ENCODE measurements at regions not wholly inside any gene's neighbourhood (a gene's known extent, or its start where the extent isn't known, plus 50 kb on each side); places are given as distances from the start of the nearest gene placed in this dataset.

DNA sequence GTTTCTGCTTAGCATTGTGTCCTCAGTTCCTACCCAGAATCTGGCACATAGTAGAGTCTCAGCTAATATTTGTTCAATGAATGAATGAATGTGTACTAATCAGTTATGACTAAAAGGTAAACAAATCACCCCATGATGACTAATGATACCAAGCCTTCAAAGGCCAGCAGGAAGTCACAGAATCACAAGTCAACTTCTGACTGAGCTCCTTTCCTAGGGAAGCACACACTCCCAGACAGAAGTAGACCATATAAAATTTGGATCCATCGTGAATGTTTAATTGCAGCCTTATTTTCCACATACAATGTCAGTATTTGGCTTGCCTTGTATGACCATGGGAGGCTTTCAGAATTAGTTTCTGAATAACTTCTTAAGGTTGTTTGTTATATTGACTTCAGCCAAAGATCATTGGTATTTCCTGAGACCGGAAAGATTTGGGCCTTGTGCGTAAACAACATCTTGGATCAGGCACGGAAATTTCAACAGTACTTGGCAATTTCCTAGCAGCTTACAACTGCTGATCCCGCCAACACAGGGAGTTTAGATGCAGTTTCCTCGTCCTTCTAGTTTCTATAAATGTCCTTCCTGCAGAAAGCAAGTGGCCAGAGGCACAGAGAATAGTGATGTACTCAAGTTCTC is 185.9 kb upstream of the ATP1B1 start:
- Mint-ChIP-seq H3K4me3 (ENCODE audit: unreplicated experiment) (no peak overlapping the region), H3K36me3 (ENCODE audit: insufficient read depth, unreplicated experiment) (no peaks in the 10 kb centered on the region), H3K27me3 (ENCODE audit: insufficient read depth, unreplicated experiment) (no peaks in the 10 kb centered on the region), H3K27ac (ENCODE audit: unreplicated experiment) (no peak overlapping the region), H3K4me1 (ENCODE audit: low read depth, unreplicated experiment) (peaks cover 25% of the 10 kb centered on the region), H3K9me3 (ENCODE audit: unreplicated experiment) (peaks cover 10% of the 10 kb centered on the region)
- POLR2A ChIA-PET = no interaction called here
- Histone ChIP-seq H3K9me3 (no peaks in the 10 kb centered on the region), H3K4me3 (ENCODE audit: low read depth, low read length) (no peak overlapping the region), H3K4me1 (peaks cover 20% of the 10 kb centered on the region), H3K36me3 (ENCODE audit: control insufficient read depth, insufficient read depth, low read length) (no peaks in the 10 kb centered on the region), H3K27me3 (replicated peaks; ENCODE audit: control insufficient read depth, insufficient read depth, low read length) (no peaks in the 10 kb centered on the region)
- TF ChIP-seq, protein P1, sequence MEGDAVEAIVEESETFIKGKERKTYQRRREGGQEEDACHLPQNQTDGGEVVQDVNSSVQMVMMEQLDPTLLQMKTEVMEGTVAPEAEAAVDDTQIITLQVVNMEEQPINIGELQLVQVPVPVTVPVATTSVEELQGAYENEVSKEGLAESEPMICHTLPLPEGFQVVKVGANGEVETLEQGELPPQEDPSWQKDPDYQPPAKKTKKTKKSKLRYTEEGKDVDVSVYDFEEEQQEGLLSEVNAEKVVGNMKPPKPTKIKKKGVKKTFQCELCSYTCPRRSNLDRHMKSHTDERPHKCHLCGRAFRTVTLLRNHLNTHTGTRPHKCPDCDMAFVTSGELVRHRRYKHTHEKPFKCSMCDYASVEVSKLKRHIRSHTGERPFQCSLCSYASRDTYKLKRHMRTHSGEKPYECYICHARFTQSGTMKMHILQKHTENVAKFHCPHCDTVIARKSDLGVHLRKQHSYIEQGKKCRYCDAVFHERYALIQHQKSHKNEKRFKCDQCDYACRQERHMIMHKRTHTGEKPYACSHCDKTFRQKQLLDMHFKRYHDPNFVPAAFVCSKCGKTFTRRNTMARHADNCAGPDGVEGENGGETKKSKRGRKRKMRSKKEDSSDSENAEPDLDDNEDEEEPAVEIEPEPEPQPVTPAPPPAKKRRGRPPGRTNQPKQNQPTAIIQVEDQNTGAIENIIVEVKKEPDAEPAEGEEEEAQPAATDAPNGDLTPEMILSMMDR (IDR thresholded peaks at IDR 0.05; ENCODE audit: insufficient read depth in 1 of 2, low read depth in 1 of 2, low read length in 1 of 2, severe bottlenecking in 1 of 2, unreplicated experiment in 1 of 2) = no peak
- CTCF ChIA-PET = no interaction called here
- DNase-seq = no peak
- intact Hi-C loops (cut with micrococcal nuclease; ENCODE audit: unreplicated experiment) = no loop called here
- no TSS peak for BruUV-seq (replicated peaks)

DNA sequence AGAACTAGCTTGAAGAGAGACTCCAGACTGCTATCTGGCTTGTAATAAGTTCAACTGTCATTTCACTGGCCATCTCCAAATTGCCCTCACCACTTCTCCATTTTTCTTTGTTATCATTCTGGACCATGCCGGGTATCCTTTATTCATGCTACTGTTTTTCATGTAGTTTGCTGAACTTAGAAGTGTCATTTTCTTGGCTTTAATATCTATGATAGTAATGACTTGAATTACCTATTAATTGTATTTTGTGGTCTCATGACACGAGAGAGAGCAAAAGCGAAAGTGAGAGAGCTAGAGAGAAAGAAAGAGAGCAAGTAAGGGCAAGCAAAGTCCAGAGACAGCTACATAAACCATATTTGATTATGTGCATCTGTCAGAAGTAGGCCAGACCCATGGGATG is 184.9 kb upstream of the ATP1B1 start:
- TF ChIP-seq, protein P1 (IDR thresholded peaks at IDR 0.05; ENCODE audit: insufficient read depth in 1 of 2, low read depth in 1 of 2, low read length in 1 of 2, severe bottlenecking in 1 of 2, unreplicated experiment in 1 of 2) = no peak
- POLR2A ChIA-PET = no interaction called here
- Histone ChIP-seq H3K4me1 (peaks cover 20% of the 10 kb centered on the region), H3K4me3 (ENCODE audit: low read depth, low read length) (no peak overlapping the region), H3K9me3 (no peaks in the 10 kb centered on the region), H3K27me3 (replicated peaks; ENCODE audit: control insufficient read depth, insufficient read depth, low read length) (no peaks in the 10 kb centered on the region), H3K36me3 (ENCODE audit: control insufficient read depth, insufficient read depth, low read length) (no peaks in the 10 kb centered on the region)
- no peak overlapping the region for H3K4me3 Mint-ChIP-seq (ENCODE audit: unreplicated experiment)
- no peak for DNase-seq
- CTCF ChIA-PET = no interaction called here
- no TSS peak for BruUV-seq (replicated peaks)
- no peaks in the 10 kb centered on the region for H3K27me3 Mint-ChIP-seq (ENCODE audit: insufficient read depth, unreplicated experiment)
- peaks cover 10% of the 10 kb centered on the region for H3K9me3 Mint-ChIP-seq (ENCODE audit: unreplicated experiment)
- intact Hi-C loops (cut with micrococcal nuclease; ENCODE audit: unreplicated experiment) = no loop called here
- H3K27ac Mint-ChIP-seq (ENCODE audit: unreplicated experiment) = peak overlapping the region; percentile 33
- peaks cover 25% of the 10 kb centered on the region for H3K4me1 Mint-ChIP-seq (ENCODE audit: low read depth, unreplicated experiment)
- no peaks in the 10 kb centered on the region for H3K36me3 Mint-ChIP-seq (ENCODE audit: insufficient read depth, unreplicated experiment)

DNA sequence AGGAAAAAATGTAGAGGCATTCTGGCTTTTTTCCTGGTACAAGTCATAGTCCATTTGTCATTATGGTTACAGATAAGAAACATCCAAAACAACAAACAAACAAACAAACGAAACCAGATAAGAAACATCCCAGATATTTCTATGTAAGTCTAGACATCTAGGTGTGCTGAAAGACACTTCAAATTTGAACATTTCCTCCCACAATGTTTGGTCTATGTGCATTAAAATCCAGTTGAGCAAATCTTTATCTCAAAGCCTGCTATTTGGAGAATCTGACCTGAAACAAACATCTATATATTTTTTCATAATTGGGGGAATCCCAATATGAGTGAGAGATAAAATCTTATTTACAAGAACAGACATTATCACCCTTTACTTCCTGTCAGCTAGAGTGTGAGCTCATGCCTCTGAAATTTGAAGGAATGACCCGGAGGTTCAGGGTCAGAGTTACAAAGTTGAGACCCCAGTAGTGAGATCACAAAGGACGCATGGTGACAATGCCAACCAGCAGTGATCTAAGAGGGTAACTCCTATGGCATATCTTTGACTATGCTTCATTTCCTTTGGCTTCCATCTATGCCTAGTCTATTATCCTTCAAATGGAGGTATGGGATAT is 182.9 kb upstream of the ATP1B1 start:
- Mint-ChIP-seq H3K27me3 (ENCODE audit: insufficient read depth, unreplicated experiment) (no peaks in the 10 kb centered on the region), H3K36me3 (ENCODE audit: insufficient read depth, unreplicated experiment) (no peaks in the 10 kb centered on the region), H3K4me3 (ENCODE audit: unreplicated experiment) (no peak overlapping the region), H3K4me1 (ENCODE audit: low read depth, unreplicated experiment) (peaks cover 18% of the 10 kb centered on the region), H3K9me3 (ENCODE audit: unreplicated experiment) (peaks cover 10% of the 10 kb centered on the region), H3K27ac (ENCODE audit: unreplicated experiment) (no peak overlapping the region)
- ChIA-PET CTCF (no interaction called here), POLR2A (no interaction called here)
- no peak for DNase-seq
- intact Hi-C loops (cut with micrococcal nuclease; ENCODE audit: unreplicated experiment) = no loop called here
- TF ChIP-seq, protein P1 (IDR thresholded peaks at IDR 0.05; ENCODE audit: insufficient read depth in 1 of 2, low read depth in 1 of 2, low read length in 1 of 2, severe bottlenecking in 1 of 2, unreplicated experiment in 1 of 2) = no peak
- Histone ChIP-seq H3K27me3 (replicated peaks; ENCODE audit: control insufficient read depth, insufficient read depth, low read length) (no peaks in the 10 kb centered on the region), H3K36me3 (ENCODE audit: control insufficient read depth, insufficient read depth, low read length) (no peaks in the 10 kb centered on the region), H3K4me1 (peaks cover 20% of the 10 kb centered on the region), H3K4me3 (ENCODE audit: low read depth, low read length) (no peak overlapping the region), H3K9me3 (no peaks in the 10 kb centered on the region)
- no TSS peak for BruUV-seq (replicated peaks)

All from Caco-2 (cell line).